AG09319 (cell line): ENCODE measurements at regions not wholly inside any gene's neighbourhood (a gene's known extent, or its start where the extent isn't known, plus 50 kb on each side); places are given as distances from the start of the nearest gene placed in this dataset.

ENCODE experiments used
- DNase-seq: peaks from one replicate; pipeline ENCODE4 v3.0.0-alpha.2; 2010; ENCODE audit warnings: low read depth; ENCODE audit errors: extremely low read depth
- CTCF ChIP-seq: IDR thresholded peaks from 2 replicates; pipeline ENCODE4 v1.5.1; 2011; ENCODE audit warnings: low read depth, mild to moderate bottlenecking, inconsistent platforms, low read length, moderate library complexity

- no peak for DNase-seq
- TF ChIP-seq CTCF, result no peak
Measured at GRCh38 chr5:144092508-144092907, 78.0 kb downstream of the YIPF5 start.

GRCh38 chr5:144093400-144093799 lies 77.1 kb downstream of the YIPF5 start:
- no peak for DNase-seq

GRCh38 chr5:144093868-144094267 lies 76.6 kb downstream of the YIPF5 start:
- TF ChIP-seq CTCF, result no peak
- no peak for DNase-seq

More at GRCh38 chr5:144093400-144093799, 77.1 kb downstream of the YIPF5 start:
- TF ChIP-seq CTCF, result no peak

DNA sequence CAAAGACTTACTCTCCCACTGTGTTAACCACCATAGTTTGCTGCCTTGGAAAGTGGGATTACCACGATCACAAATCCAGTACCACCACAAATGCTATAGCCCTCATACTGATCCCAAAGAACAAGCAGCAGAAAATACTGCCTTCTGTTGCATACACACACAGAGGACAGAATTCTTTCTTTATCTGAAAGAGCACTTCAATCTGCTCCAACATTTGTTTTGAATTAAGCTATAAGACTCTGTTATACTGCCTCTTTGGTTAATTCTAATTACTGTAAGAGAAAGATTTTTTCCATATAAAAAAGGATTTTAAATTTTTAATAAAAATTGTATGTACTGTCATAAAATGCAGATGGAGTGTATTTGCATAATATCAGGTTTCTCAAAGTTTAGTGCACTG lies 69.8 kb downstream of the YIPF5 start:
- TF ChIP-seq CTCF, result no peak
- DNase-seq, result no peak

DNA sequence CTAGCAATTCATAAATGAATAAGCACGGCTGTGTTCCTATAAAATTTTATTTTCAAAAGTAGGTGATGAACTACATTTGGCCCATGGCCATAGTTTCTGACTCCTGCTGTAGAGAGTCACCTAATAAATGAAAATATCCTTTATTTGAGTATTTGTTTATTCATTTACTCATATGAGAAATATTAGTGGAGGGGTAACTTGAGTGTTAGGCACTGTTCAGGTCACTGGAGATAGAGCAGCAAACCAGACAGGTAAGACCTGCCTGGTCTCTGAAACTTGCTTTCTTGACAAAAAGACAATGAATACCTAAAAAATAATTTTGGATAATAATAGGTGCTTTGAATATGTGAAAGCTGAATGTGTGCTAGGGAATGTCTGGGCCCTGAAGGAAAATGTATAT lies 68.8 kb downstream of the YIPF5 start:
- no peak for DNase-seq
- TF ChIP-seq CTCF, result no peak

DNA sequence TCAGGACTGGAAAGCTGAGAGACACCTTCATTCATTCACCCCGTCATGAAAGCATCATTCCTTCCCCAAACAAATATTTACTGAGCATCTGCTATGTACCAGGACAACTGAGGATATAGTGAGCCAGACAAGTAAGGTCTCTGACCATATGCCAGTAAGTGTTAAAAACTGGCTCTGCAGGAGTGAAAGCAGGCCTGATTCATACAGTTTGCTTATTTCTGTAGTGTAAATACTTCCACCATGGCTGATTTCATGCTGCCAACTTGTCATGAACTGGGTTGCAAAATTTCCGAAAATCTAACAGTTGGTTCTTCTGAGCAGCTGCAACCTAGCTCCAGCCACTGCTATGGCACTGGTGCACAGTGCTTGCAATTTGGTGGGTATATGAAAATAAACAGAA lies 68.1 kb downstream of the YIPF5 start:
- no peak for TF ChIP-seq CTCF
- DNase-seq, result no peak

DNA sequence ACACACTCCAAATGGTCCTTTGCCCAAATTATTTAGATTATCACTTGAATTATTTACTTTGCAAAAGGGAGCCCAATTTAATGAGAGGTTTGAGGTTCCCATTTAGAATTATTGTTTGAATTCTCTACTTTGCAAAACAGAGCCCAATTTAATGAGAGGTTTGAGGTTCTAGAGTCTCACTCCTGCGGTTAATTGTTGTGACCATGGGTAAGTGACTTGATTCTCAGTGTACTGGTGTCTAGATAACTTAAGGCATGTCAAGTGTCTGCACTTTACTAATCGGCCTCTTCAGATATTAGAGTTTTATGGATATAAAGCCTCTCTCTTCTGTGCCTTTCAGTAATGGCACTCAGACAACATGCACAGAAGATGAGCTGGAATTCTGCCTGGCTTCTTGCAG lies 67.5 kb downstream of the YIPF5 start:
- no peak for TF ChIP-seq CTCF
- no peak for DNase-seq
